Trophoblast cell (in vitro differentiated cells and primary cell): ENCODE measurements at regions not wholly inside any gene's neighbourhood (a gene's known extent, or its start where the extent isn't known, plus 50 kb on each side); places are given as distances from the start of the nearest gene placed in this dataset.

Source experiments
- DNase-seq, 2 donors: peaks; one replicate each; pipeline ENCODE4 v3.0.0-alpha.2; 2016
- H2AFZ ChIP-seq: 2 replicates; pipeline ENCODE4 v1.6.1; 2013; ENCODE audit warnings: low read length, moderate library complexity, mild to moderate bottlenecking; ENCODE audit not compliant: insufficient read depth, poor library complexity
- H2AK5ac ChIP-seq: 2 replicates; pipeline ENCODE4 v1.6.1; 2013; ENCODE audit warnings: mild to moderate bottlenecking, low read length
- H2BK120ac ChIP-seq: 2 replicates; pipeline ENCODE4 v1.6.1; 2013; ENCODE audit warnings: low read length, mild to moderate bottlenecking, moderate library complexity; ENCODE audit not compliant: insufficient read depth, poor library complexity
- H2BK12ac ChIP-seq: 2 replicates; pipeline ENCODE4 v1.6.1; 2013; ENCODE audit warnings: mild to moderate bottlenecking, low read length, moderate library complexity
- H2BK5ac ChIP-seq: 2 replicates; pipeline ENCODE4 v1.6.1; 2013; ENCODE audit warnings: low read length, low read depth, moderate library complexity, mild to moderate bottlenecking; ENCODE audit not compliant: poor library complexity
- H3K14ac ChIP-seq: 2 replicates; pipeline ENCODE4 v1.6.1; 2013; ENCODE audit warnings: mild to moderate bottlenecking, low read length
- H3K18ac ChIP-seq: 2 replicates; pipeline ENCODE4 v1.6.1; 2013; ENCODE audit warnings: mild to moderate bottlenecking, low read length
- H3K23ac ChIP-seq: 2 replicates; pipeline ENCODE4 v1.6.1; 2013; ENCODE audit warnings: low read length
- H3K27ac ChIP-seq: 2 replicates; pipeline ENCODE4 v1.5.1; 2013; ENCODE audit warnings: low read depth, mild to moderate bottlenecking, inconsistent platforms, low read length, moderate library complexity
- H3K27me3 ChIP-seq: 2 replicates; pipeline ENCODE4 v1.6.1; 2013; ENCODE audit warnings: inconsistent platforms, mild to moderate bottlenecking, low read length, moderate library complexity; ENCODE audit not compliant: insufficient read depth
- H3K36me3 ChIP-seq, 2 experiments: 1 replicate in 1 of 2; 2 replicates in 1 of 2; pipeline ENCODE4 v1.6.1; 2013; ENCODE audit warnings: low read length in 2 of 2, mild to moderate bottlenecking in 2 of 2, moderate library complexity in 1 of 2; ENCODE audit not compliant: insufficient read depth in 2 of 2, control insufficient read depth in 1 of 2
- H3K4ac ChIP-seq: 2 replicates; pipeline ENCODE4 v1.6.1; 2013; ENCODE audit warnings: low read depth, mild to moderate bottlenecking, low read length, moderate library complexity
- H3K4me1 ChIP-seq, 2 experiments: 1 replicate in 1 of 2; 2 replicates in 1 of 2; pipeline ENCODE4 v1.6.1; 2013; ENCODE audit warnings: low read length in 2 of 2, mild to moderate bottlenecking in 2 of 2, moderate library complexity in 1 of 2; ENCODE audit not compliant: insufficient read depth in 2 of 2, control insufficient read depth in 1 of 2
- H3K4me2 ChIP-seq: 2 replicates; pipeline ENCODE4 v1.6.1; 2013; ENCODE audit warnings: inconsistent platforms, mild to moderate bottlenecking, low read length, moderate library complexity
- H3K4me3 ChIP-seq: 2 replicates; pipeline ENCODE4 v1.5.1; 2013; ENCODE audit warnings: mild to moderate bottlenecking, low read depth, low read length, inconsistent platforms
- H3K79me1 ChIP-seq: one replicate; pipeline ENCODE4 v1.6.1; 2013; ENCODE audit warnings: low read length
- H3K79me2 ChIP-seq: 2 replicates; pipeline ENCODE4 v1.6.1; 2013; ENCODE audit warnings: low read length, mild to moderate bottlenecking; ENCODE audit not compliant: control insufficient read depth, insufficient read depth, poor library complexity
- H3K9ac ChIP-seq: 2 replicates; pipeline ENCODE4 v1.6.1; 2013; ENCODE audit warnings: mild to moderate bottlenecking, low read length
- H3K9me3 ChIP-seq: 2 replicates; pipeline ENCODE4 v1.6.1; 2013; ENCODE audit warnings: low read depth, mild to moderate bottlenecking, control low read depth, inconsistent platforms, low read length; ENCODE audit not compliant: insufficient read depth
- H4K12ac ChIP-seq: 2 replicates; pipeline ENCODE4 v1.6.1; 2013; ENCODE audit warnings: low read depth, mild to moderate bottlenecking, low read length, moderate library complexity
- H4K8ac ChIP-seq: 2 replicates; pipeline ENCODE4 v1.6.1; 2013; ENCODE audit warnings: low read depth, mild to moderate bottlenecking, low read length, moderate library complexity
- H4K91ac ChIP-seq: one replicate; pipeline ENCODE4 v1.6.1; 2013; ENCODE audit warnings: low read depth, mild to moderate bottlenecking, low read length, moderate library complexity
- WGBS: extraction: QIAGEN DNeasy Blood & Tissue Kit; methylation state at CpG from one replicate; pipeline ENCODE4 v1.1.7; 2013; ENCODE audit warnings: missing lambda C conversion rate; ENCODE audit not compliant: insufficient read length, insufficient coverage; ENCODE audit errors: extremely low coverage; 5-methylcytosine and 5-hydroxymethylcytosine counted together

- Histone ChIP-seq H4K91ac (no peak overlapping the region), H3K4me3 (no peak overlapping the region), H3K36me3 (no peaks in the 10 kb centered on the region), H3K23ac (no peak overlapping the region), H3K9me3 (no peaks in the 10 kb centered on the region), H3K27me3 (no peaks in the 10 kb centered on the region), H2AFZ (no peak overlapping the region), H4K12ac (no peak overlapping the region), H2BK12ac (no peak overlapping the region), H2BK120ac (no peak overlapping the region), H3K4me2 (no peak overlapping the region), H3K79me2 (no peaks in the 10 kb centered on the region), H3K4ac (no peak overlapping the region), H3K27ac (no peak overlapping the region), H3K14ac (no peak overlapping the region), H3K9ac (no peak overlapping the region), H2BK5ac (no peak overlapping the region), H3K4me1 (no peaks in the 10 kb centered on the region), H4K8ac (no peak overlapping the region), H2AK5ac (no peak overlapping the region), H3K18ac (no peak overlapping the region), H3K79me1 (no peaks in the 10 kb centered on the region)
- no CpG with 5 or more reads among the region's 2 CpGs for WGBS
- no peak for DNase-seq
Observed at GRCh38 chr10:129105266-129105665, 361.8 kb upstream of the MGMT start.

DNA sequence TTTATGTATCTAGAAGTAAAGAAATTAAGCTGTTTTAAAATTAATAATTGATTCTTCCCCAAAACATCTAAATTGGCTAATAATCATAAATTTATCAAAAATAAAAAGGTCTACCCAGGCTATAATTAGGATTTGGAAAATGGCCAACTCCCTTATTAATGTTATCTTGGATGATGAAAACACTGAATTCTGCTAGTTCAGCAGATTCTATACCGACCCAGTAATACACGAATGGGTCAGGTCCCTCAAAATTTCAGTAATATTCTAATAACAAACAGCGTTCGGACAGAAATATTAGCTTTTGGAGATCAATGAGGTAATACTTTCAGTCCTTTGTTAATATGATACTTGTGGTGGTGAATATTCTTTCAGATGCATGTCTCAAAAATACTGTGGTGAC, 360.7 kb upstream of the MGMT start:
- H2BK5ac ChIP-seq, result no peak overlapping the region
- H3K14ac ChIP-seq, result no peak overlapping the region
- no peak overlapping the region for H3K27ac ChIP-seq
- H3K9ac ChIP-seq, result no peak overlapping the region
- H3K18ac ChIP-seq, result no peak overlapping the region
- H2AFZ ChIP-seq, result no peak overlapping the region
- no peak overlapping the region for H2BK120ac ChIP-seq
- H3K27me3 ChIP-seq, result no peaks in the 10 kb centered on the region
- H3K23ac ChIP-seq, result no peak overlapping the region
- no peaks in the 10 kb centered on the region for H3K79me1 ChIP-seq
- H4K12ac ChIP-seq, result no peak overlapping the region
- H3K4me3 ChIP-seq, result no peak overlapping the region
- H3K4ac ChIP-seq, result no peak overlapping the region
- no peaks in the 10 kb centered on the region for H3K4me1 ChIP-seq
- no peak overlapping the region for H4K8ac ChIP-seq
- H3K4me2 ChIP-seq, result no peak overlapping the region
- DNase-seq, result no peak
- H4K91ac ChIP-seq, result no peak overlapping the region
- H2AK5ac ChIP-seq, result no peak overlapping the region
- no CpG with 5 or more reads among the region's 4 CpGs for WGBS
- H3K79me2 ChIP-seq, result no peaks in the 10 kb centered on the region
- H3K36me3 ChIP-seq, result no peaks in the 10 kb centered on the region
- H2BK12ac ChIP-seq, result no peak overlapping the region
- no peaks in the 10 kb centered on the region for H3K9me3 ChIP-seq

DNA sequence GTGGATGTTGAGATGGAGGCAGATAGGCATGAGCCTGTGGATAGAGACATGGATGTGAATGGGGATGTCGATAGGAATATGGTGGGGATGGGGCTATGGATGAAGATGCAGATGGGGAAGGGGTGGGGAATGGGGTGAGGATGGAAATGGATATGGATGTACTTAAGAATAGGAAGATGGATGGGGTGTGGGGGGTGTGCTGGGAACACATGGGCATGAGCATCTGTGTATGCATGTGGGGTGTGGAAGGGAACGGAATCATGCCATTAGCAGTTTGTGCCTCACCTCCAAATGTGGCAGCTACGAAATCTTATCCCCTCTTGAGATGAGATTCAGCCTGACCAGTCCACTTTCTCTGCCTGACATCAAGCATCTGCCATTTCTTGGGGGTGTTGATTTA, 359.5 kb upstream of the MGMT start:
- Histone ChIP-seq H4K8ac (no peak overlapping the region), H3K27ac (no peak overlapping the region), H3K79me1 (no peaks in the 10 kb centered on the region), H3K4me2 (no peak overlapping the region), H3K9me3 (no peaks in the 10 kb centered on the region), H3K9ac (no peak overlapping the region), H4K12ac (no peak overlapping the region), H3K14ac (no peak overlapping the region), H3K4ac (no peak overlapping the region), H3K4me1 (no peaks in the 10 kb centered on the region), H2BK120ac (no peak overlapping the region), H3K27me3 (no peaks in the 10 kb centered on the region), H2AFZ (no peak overlapping the region), H3K18ac (no peak overlapping the region), H2BK12ac (no peak overlapping the region), H3K4me3 (no peak overlapping the region), H3K23ac (no peak overlapping the region), H4K91ac (no peak overlapping the region), H2AK5ac (no peak overlapping the region), H2BK5ac (no peak overlapping the region), H3K79me2 (no peaks in the 10 kb centered on the region), H3K36me3 (no peaks in the 10 kb centered on the region)
- no peak for DNase-seq
- no CpG with 5 or more reads among the region's 3 CpGs for WGBS

GRCh38 chr10:129108378-129108777, 358.7 kb upstream of the MGMT start:
- H3K4me3 ChIP-seq, result no peak overlapping the region
- no peak overlapping the region for H4K91ac ChIP-seq
- H3K4me2 ChIP-seq, result no peak overlapping the region
- no peaks in the 10 kb centered on the region for H3K9me3 ChIP-seq
- H3K4ac ChIP-seq, result no peak overlapping the region
- no peak overlapping the region for H2BK5ac ChIP-seq
- no peak overlapping the region for H2BK12ac ChIP-seq
- no peak overlapping the region for H2BK120ac ChIP-seq
- no peak overlapping the region for H3K23ac ChIP-seq
- no peaks in the 10 kb centered on the region for H3K79me2 ChIP-seq
- H3K4me1 ChIP-seq, result no peaks in the 10 kb centered on the region
- no peak overlapping the region for H2AFZ ChIP-seq
- H4K12ac ChIP-seq, result no peak overlapping the region
- H3K27ac ChIP-seq, result no peak overlapping the region
- no peak overlapping the region for H2AK5ac ChIP-seq
- no peak overlapping the region for H3K18ac ChIP-seq
- no peak overlapping the region for H4K8ac ChIP-seq
- no peaks in the 10 kb centered on the region for H3K36me3 ChIP-seq
- WGBS, result no CpG with 5 or more reads among the region's 6 CpGs
- H3K9ac ChIP-seq, result no peak overlapping the region
- no peaks in the 10 kb centered on the region for H3K27me3 ChIP-seq
- no peaks in the 10 kb centered on the region for H3K79me1 ChIP-seq
- no peak for DNase-seq
- no peak overlapping the region for H3K14ac ChIP-seq
